ENCODE measurements at regions not wholly inside any gene's neighbourhood (a gene's known extent, or its start where the extent isn't known, plus 50 kb on each side); places are given as distances from the start of the nearest gene placed in this dataset.
"Not testable (repeated sequence)": the region's sequence is repeated elsewhere in the genome, so short reads cannot be mapped to it uniquely, and the experiment has no call there.

- no peak for DNase-seq
Measured at GRCh38 chr3:27585429-27585828, 101.2 kb upstream of the SLC4A7 start.

- DNase-seq = no peak
Measured at GRCh38 chr3:27584874-27585273, 100.7 kb upstream of the SLC4A7 start.

- DNase-seq = no peak
Measured at GRCh38 chr3:27581852-27582251, 97.7 kb upstream of the SLC4A7 start.

- DNase-seq = no peak
Measured at GRCh38 chr3:27578032-27578431, 93.8 kb upstream of the SLC4A7 start.

GRCh38 chr3:27577504-27577903, 93.3 kb upstream of the SLC4A7 start:
- DNase-seq = no peak

- no peak for DNase-seq
Measured at GRCh38 chr3:27576171-27576570, 92.0 kb upstream of the SLC4A7 start.

GRCh38 chr3:27575499-27575898, 91.3 kb upstream of the SLC4A7 start:
- DNase-seq = no peak

- DNase-seq = no peak
Measured at GRCh38 chr3:27574438-27574795, 90.2 kb upstream of the SLC4A7 start.

- DNase-seq = no peak
Measured at GRCh38 chr3:27573780-27574437, 89.7 kb upstream of the SLC4A7 start.

GRCh38 chr3:27573138-27573537, 89.0 kb upstream of the SLC4A7 start:
- DNase-seq = no peak

GRCh38 chr3:27571345-27571744, 87.2 kb upstream of the SLC4A7 start:
- no peak for DNase-seq

GRCh38 chr3:27570421-27571106, 86.4 kb upstream of the SLC4A7 start:
- no peak for DNase-seq

- DNase-seq = no peak
Measured at GRCh38 chr3:27568393-27568792, 84.2 kb upstream of the SLC4A7 start.

- DNase-seq = no peak
Measured at GRCh38 chr3:27567251-27567650, 83.1 kb upstream of the SLC4A7 start.

- no peak for DNase-seq
Measured at GRCh38 chr3:27565201-27565852, 81.1 kb upstream of the SLC4A7 start.

GRCh38 chr3:27561576-27561975, 77.4 kb upstream of the SLC4A7 start:
- no peak for DNase-seq

- no peak for DNase-seq
Measured at GRCh38 chr3:27560484-27561056, 76.4 kb upstream of the SLC4A7 start.

- no peak for DNase-seq
Measured at GRCh38 chr3:27559835-27560234, 75.7 kb upstream of the SLC4A7 start.

- DNase-seq = no peak
Measured at GRCh38 chr3:27559381-27559780, 75.2 kb upstream of the SLC4A7 start.

GRCh38 chr3:27557411-27557810, 73.2 kb upstream of the SLC4A7 start:
- no peak for DNase-seq

GRCh38 chr3:27556887-27557286, 72.7 kb upstream of the SLC4A7 start:
- DNase-seq = no peak

- DNase-seq = no peak
Measured at GRCh38 chr3:27554706-27555105, 70.5 kb upstream of the SLC4A7 start.

GRCh38 chr3:27553886-27554540, 69.8 kb upstream of the SLC4A7 start:
- DNase-seq = no peak

- DNase-seq = not testable (repeated sequence)
Measured at GRCh38 chr3:27552708-27553107, 68.5 kb upstream of the SLC4A7 start.
